H9 (cell line): ENCODE measurements at regions not wholly inside any gene's neighbourhood (a gene's known extent, or its start where the extent isn't known, plus 50 kb on each side); places are given as distances from the start of the nearest gene placed in this dataset.

ENCODE experiments used
- DNase-seq: peaks from one replicate; pipeline ENCODE4 v3.0.0-alpha.2; 2017
- H2AFZ ChIP-seq: one replicate; pipeline ENCODE4 v1.6.1; 2013; ENCODE audit warnings: mild to moderate bottlenecking, low read length, control low read depth, moderate library complexity
- H2AK5ac ChIP-seq: 2 replicates; pipeline ENCODE4 v1.6.1; 2013; ENCODE audit warnings: low read length, control low read depth, mixed read lengths; ENCODE audit not compliant: insufficient read length
- H2BK120ac ChIP-seq: one replicate; pipeline ENCODE4 v1.6.1; 2013; ENCODE audit warnings: low read depth, mild to moderate bottlenecking, low read length, control low read depth, inconsistent platforms; ENCODE audit not compliant: poor library complexity, severe bottlenecking
- H2BK12ac ChIP-seq: 2 replicates; pipeline ENCODE4 v1.6.1; 2013; ENCODE audit warnings: low read length, control low read depth, mixed read lengths, low read depth; ENCODE audit not compliant: insufficient read length
- H2BK15ac ChIP-seq: 2 replicates; pipeline ENCODE4 v1.6.1; 2013; ENCODE audit warnings: low read depth, low read length, control low read depth
- H2BK20ac ChIP-seq: one replicate; pipeline ENCODE4 v1.6.1; 2013; ENCODE audit warnings: low read depth, mild to moderate bottlenecking, low read length, control low read depth, inconsistent platforms; ENCODE audit not compliant: poor library complexity, severe bottlenecking
- H2BK5ac ChIP-seq: 2 replicates; pipeline ENCODE4 v1.6.1; 2013; ENCODE audit warnings: low read length, control low read depth, mixed read lengths; ENCODE audit not compliant: insufficient read length
- H3K14ac ChIP-seq: 2 replicates; pipeline ENCODE4 v1.6.1; 2013; ENCODE audit warnings: low read length, control low read depth; ENCODE audit not compliant: insufficient read depth
- H3K18ac ChIP-seq: 2 replicates; pipeline ENCODE4 v1.6.1; 2013; ENCODE audit warnings: low read depth, mild to moderate bottlenecking, mixed read lengths, low read length, control low read depth; ENCODE audit not compliant: insufficient read length
- H3K23ac ChIP-seq: 2 replicates; pipeline ENCODE4 v1.6.1; 2013; ENCODE audit warnings: low read length, control low read depth, mixed read lengths, low read depth; ENCODE audit not compliant: insufficient read length
- H3K23me2 ChIP-seq: 2 replicates; pipeline ENCODE4 v1.6.1; 2013; ENCODE audit warnings: low read depth, mild to moderate bottlenecking, mixed read lengths, low read length, control low read depth; ENCODE audit not compliant: insufficient read length, poor library complexity, severe bottlenecking
- H3K27ac ChIP-seq: 2 replicates; pipeline ENCODE4 v1.5.1; 2013; ENCODE audit warnings: low read length, control low read depth, mixed read lengths, low read depth; ENCODE audit not compliant: insufficient read length
- H3K27me3 ChIP-seq: 2 replicates; pipeline ENCODE4 v1.6.1; 2013; ENCODE audit warnings: low read length, control low read depth, inconsistent platforms; ENCODE audit not compliant: insufficient read depth
- H3K4ac ChIP-seq: 2 replicates; pipeline ENCODE4 v1.6.1; 2013; ENCODE audit warnings: low read depth, mild to moderate bottlenecking, control low read depth, inconsistent platforms, low read length, moderate library complexity
- H3K4me1 ChIP-seq: 2 replicates; pipeline ENCODE4 v1.6.1; 2013; ENCODE audit warnings: low read length, control low read depth, inconsistent platforms; ENCODE audit not compliant: insufficient read depth
- H3K4me2 ChIP-seq: 2 replicates; pipeline ENCODE4 v1.6.1; 2013; ENCODE audit warnings: low read length, control low read depth, mixed read lengths; ENCODE audit not compliant: insufficient read length, insufficient read depth
- H3K56ac ChIP-seq: 2 replicates; pipeline ENCODE4 v1.6.1; 2013; ENCODE audit warnings: low read depth, mild to moderate bottlenecking, mixed read lengths, low read length, control low read depth; ENCODE audit not compliant: insufficient read length
- H3K79me1 ChIP-seq: 2 replicates; pipeline ENCODE4 v1.6.1; 2013; ENCODE audit warnings: low read depth, mild to moderate bottlenecking, moderate library complexity, low read length, control low read depth, inconsistent platforms; ENCODE audit not compliant: insufficient read depth, poor library complexity, severe bottlenecking
- H3K79me2 ChIP-seq: 2 replicates; pipeline ENCODE4 v1.6.1; 2013; ENCODE audit warnings: low read length, control low read depth, inconsistent platforms; ENCODE audit not compliant: insufficient read depth
- H3K9ac ChIP-seq: 2 replicates; pipeline ENCODE4 v1.6.1; 2013; ENCODE audit warnings: low read length, control low read depth, mixed read lengths; ENCODE audit not compliant: insufficient read length; ENCODE audit errors: extremely low read depth
- H3K9me3 ChIP-seq: one replicate; pipeline ENCODE4 v1.6.1; 2013; ENCODE audit warnings: low read depth, low read length, inconsistent platforms; ENCODE audit not compliant: control insufficient read depth
- H3T11ph ChIP-seq: one replicate; pipeline ENCODE4 v1.6.1; 2013; ENCODE audit warnings: mild to moderate bottlenecking, low read length, control low read depth, inconsistent platforms
- H4K20me1 ChIP-seq: one replicate; pipeline ENCODE4 v1.6.1; 2013; ENCODE audit not compliant: control insufficient read depth, insufficient read length, insufficient read depth
- H4K5ac ChIP-seq: 2 replicates; pipeline ENCODE4 v1.6.1; 2013; ENCODE audit warnings: low read depth, mild to moderate bottlenecking, mixed read lengths, low read length, control low read depth; ENCODE audit not compliant: insufficient read length
- H4K8ac ChIP-seq: replicated peaks from 2 replicates; pipeline ENCODE4 v1.6.1; 2013; ENCODE audit warnings: low read length, control low read depth, mixed read lengths, low read depth; ENCODE audit not compliant: insufficient read length
- H4K91ac ChIP-seq: 2 replicates; pipeline ENCODE4 v1.6.1; 2013; ENCODE audit warnings: low read depth, mild to moderate bottlenecking, moderate library complexity, mixed read lengths, low read length, control low read depth; ENCODE audit not compliant: insufficient read length
- H3K27ac Mint-ChIP-seq, 3 experiments: 2 replicates in 2 of 3; 3 replicates in 1 of 3; pipeline ENCODE4 v1.8.0; 2020 to 2021; ENCODE audit warnings: mixed read lengths in 3 of 3, mild to moderate bottlenecking in 1 of 3, moderate library complexity in 1 of 3
- H3K27me3 Mint-ChIP-seq: 2 replicates; pipeline ENCODE4 v1.8.0; 2021; ENCODE audit warnings: low read depth, mild to moderate bottlenecking, moderate library complexity, mixed read lengths
- H3K36me3 Mint-ChIP-seq, 3 experiments: 2 replicates in 2 of 3; 3 replicates in 1 of 3; pipeline ENCODE4 v1.8.0; 2020 to 2021; ENCODE audit warnings: low read depth in 3 of 3, mixed read lengths in 3 of 3; ENCODE audit not compliant: insufficient read depth in 1 of 3
- H3K4me1 Mint-ChIP-seq, 2 experiments: 2 replicates each; pipeline ENCODE4 v1.8.0; 2020; ENCODE audit warnings: mixed read lengths in 2 of 2
- H3K4me3 Mint-ChIP-seq, 2 experiments: 2 replicates in 1 of 2; 3 replicates in 1 of 2; pipeline ENCODE4 v1.8.0; 2020 to 2021; ENCODE audit warnings: mild to moderate bottlenecking in 2 of 2, mixed read lengths in 2 of 2, moderate library complexity in 1 of 2
- H3K9me3 Mint-ChIP-seq, 2 experiments: 2 replicates in 1 of 2; 3 replicates in 1 of 2; pipeline ENCODE4 v1.8.0; 2020; ENCODE audit warnings: mild to moderate bottlenecking in 2 of 2, mixed read lengths in 2 of 2, moderate library complexity in 1 of 2
- TF ChIP-seq, protein P1 (sequence below): fragments of 200-600 bp; sonication (generic); conservative IDR thresholded peaks from 3 replicates; pipeline ENCODE4 v1.8.0; 2021; ENCODE audit warnings: antibody characterized with exemption, mild to moderate bottlenecking

GRCh38 chr5:110909950-110910349 lies 161.6 kb upstream of the TSLP start:
- Mint-ChIP-seq H3K27ac (no peak overlapping the region), H3K36me3 (0 out of 7 replicates have a peak, but pooled peaks cover 0 to 3% (median 0%) of the 10 kb centered on the region in 3 experiments), H3K4me1 (0 out of 4 replicates have a peak, but pooled peaks cover 0 to 2% of the 10 kb centered on the region in 2 experiments), H3K4me3 (no peak overlapping the region), H3K27me3 (no peaks in the 10 kb centered on the region), H3K9me3 (peaks cover 0 to 2% of the 10 kb centered on the region in 2 experiments; a peak in 4 of 5 replicates)
- H2BK5ac ChIP-seq, result no peak overlapping the region
- H2BK120ac ChIP-seq, result no peak overlapping the region
- H3K56ac ChIP-seq, result no peak overlapping the region
- no peak overlapping the region for H2BK15ac ChIP-seq
- no peaks in the 10 kb centered on the region for H3K79me1 ChIP-seq
- no peaks in the 10 kb centered on the region for H3K27me3 ChIP-seq
- H2BK20ac ChIP-seq, result no peak overlapping the region
- TF ChIP-seq, protein P1, sequence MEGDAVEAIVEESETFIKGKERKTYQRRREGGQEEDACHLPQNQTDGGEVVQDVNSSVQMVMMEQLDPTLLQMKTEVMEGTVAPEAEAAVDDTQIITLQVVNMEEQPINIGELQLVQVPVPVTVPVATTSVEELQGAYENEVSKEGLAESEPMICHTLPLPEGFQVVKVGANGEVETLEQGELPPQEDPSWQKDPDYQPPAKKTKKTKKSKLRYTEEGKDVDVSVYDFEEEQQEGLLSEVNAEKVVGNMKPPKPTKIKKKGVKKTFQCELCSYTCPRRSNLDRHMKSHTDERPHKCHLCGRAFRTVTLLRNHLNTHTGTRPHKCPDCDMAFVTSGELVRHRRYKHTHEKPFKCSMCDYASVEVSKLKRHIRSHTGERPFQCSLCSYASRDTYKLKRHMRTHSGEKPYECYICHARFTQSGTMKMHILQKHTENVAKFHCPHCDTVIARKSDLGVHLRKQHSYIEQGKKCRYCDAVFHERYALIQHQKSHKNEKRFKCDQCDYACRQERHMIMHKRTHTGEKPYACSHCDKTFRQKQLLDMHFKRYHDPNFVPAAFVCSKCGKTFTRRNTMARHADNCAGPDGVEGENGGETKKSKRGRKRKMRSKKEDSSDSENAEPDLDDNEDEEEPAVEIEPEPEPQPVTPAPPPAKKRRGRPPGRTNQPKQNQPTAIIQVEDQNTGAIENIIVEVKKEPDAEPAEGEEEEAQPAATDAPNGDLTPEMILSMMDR, result no peak
- H3K14ac ChIP-seq, result no peak overlapping the region
- H2AK5ac ChIP-seq, result no peak overlapping the region
- H2BK12ac ChIP-seq, result no peak overlapping the region
- no peak overlapping the region for H3K4ac ChIP-seq
- DNase-seq, result no peak
- no peaks in the 10 kb centered on the region for H3K23me2 ChIP-seq
- H2AFZ ChIP-seq, result no peak overlapping the region
- H4K8ac ChIP-seq, result no peak overlapping the region
- H3K9ac ChIP-seq, result no peak overlapping the region
- no peak overlapping the region for H3K23ac ChIP-seq
- no peak overlapping the region for H3K27ac ChIP-seq
- H3K4me2 ChIP-seq, result no peak overlapping the region
- no peaks in the 10 kb centered on the region for H3K9me3 ChIP-seq
- H3K79me2 ChIP-seq, result no peaks in the 10 kb centered on the region
- no peak overlapping the region for H4K91ac ChIP-seq
- no peak overlapping the region for H3K18ac ChIP-seq
- H3T11ph ChIP-seq, result no peak overlapping the region
- no peaks in the 10 kb centered on the region for H4K20me1 ChIP-seq
- no peak overlapping the region for H4K5ac ChIP-seq
- no peaks in the 10 kb centered on the region for H3K4me1 ChIP-seq
